ENCODE measurements at regions not wholly inside any gene's neighbourhood (a gene's known extent, or its start where the extent isn't known, plus 50 kb on each side); places are given as distances from the start of the nearest gene placed in this dataset.

- H3K36me3 ChIP-seq (ENCODE audit: insufficient read depth, low read length), result no peaks in the 10 kb centered on the region
- H3K9me3 ChIP-seq (replicated peaks; ENCODE audit: low read length), result no peaks in the 10 kb centered on the region
- no peak overlapping the region for H3K4me2 ChIP-seq (ENCODE audit: low read length)
- H3K9ac ChIP-seq (ENCODE audit: low read depth, low read length), result no peak overlapping the region
- no peaks in the 10 kb centered on the region for H3K4me1 ChIP-seq (ENCODE audit: control insufficient read depth, insufficient read depth, low read length)
- H3K4me3 ChIP-seq (ENCODE audit: low read length), result no peak overlapping the region
- H3K27me3 ChIP-seq (ENCODE audit: control insufficient read depth, insufficient read depth, low read length), result no peaks in the 10 kb centered on the region
These were observed 277.5 kb upstream of the MYOCD start for GRCh38 chr17:12388226-12388625.

- Histone ChIP-seq H3K36me3 (ENCODE audit: insufficient read depth, low read length) (no peaks in the 10 kb centered on the region), H3K9ac (ENCODE audit: low read depth, low read length) (no peak overlapping the region), H3K27me3 (ENCODE audit: control insufficient read depth, insufficient read depth, low read length) (no peaks in the 10 kb centered on the region), H3K4me1 (ENCODE audit: control insufficient read depth, insufficient read depth, low read length) (no peaks in the 10 kb centered on the region), H3K4me3 (ENCODE audit: low read length) (no peak overlapping the region), H3K4me2 (ENCODE audit: low read length) (no peak overlapping the region), H3K9me3 (replicated peaks; ENCODE audit: low read length) (no peaks in the 10 kb centered on the region)
These were observed 276.3 kb upstream of the MYOCD start for GRCh38 chr17:12389421-12389820.

- Histone ChIP-seq H3K27me3 (ENCODE audit: control insufficient read depth, insufficient read depth, low read length) (no peaks in the 10 kb centered on the region), H3K4me1 (ENCODE audit: control insufficient read depth, insufficient read depth, low read length) (no peaks in the 10 kb centered on the region), H3K4me3 (ENCODE audit: low read length) (no peak overlapping the region), H3K36me3 (ENCODE audit: insufficient read depth, low read length) (no peaks in the 10 kb centered on the region), H3K9me3 (replicated peaks; ENCODE audit: low read length) (no peaks in the 10 kb centered on the region), H3K9ac (ENCODE audit: low read depth, low read length) (no peak overlapping the region), H3K4me2 (ENCODE audit: low read length) (no peak overlapping the region)
These were observed 275.1 kb upstream of the MYOCD start for GRCh38 chr17:12390631-12391030.

- Histone ChIP-seq H3K36me3 (ENCODE audit: insufficient read depth, low read length) (no peaks in the 10 kb centered on the region), H3K4me2 (ENCODE audit: low read length) (no peak overlapping the region), H3K27me3 (ENCODE audit: control insufficient read depth, insufficient read depth, low read length) (no peaks in the 10 kb centered on the region), H3K9ac (ENCODE audit: low read depth, low read length) (no peak overlapping the region), H3K4me3 (ENCODE audit: low read length) (no peak overlapping the region), H3K4me1 (ENCODE audit: control insufficient read depth, insufficient read depth, low read length) (no peaks in the 10 kb centered on the region), H3K9me3 (replicated peaks; ENCODE audit: low read length) (no peaks in the 10 kb centered on the region)
These were observed 274.2 kb upstream of the MYOCD start for GRCh38 chr17:12391468-12391867.

GRCh38 chr17:12395733-12396354 lies 269.8 kb upstream of the MYOCD start:
- no peaks in the 10 kb centered on the region for H3K4me1 ChIP-seq (ENCODE audit: control insufficient read depth, insufficient read depth, low read length)
- no peaks in the 10 kb centered on the region for H3K9me3 ChIP-seq (replicated peaks; ENCODE audit: low read length)
- no peak overlapping the region for H3K4me3 ChIP-seq (ENCODE audit: low read length)
- no peak overlapping the region for H3K4me2 ChIP-seq (ENCODE audit: low read length)
- no peaks in the 10 kb centered on the region for H3K27me3 ChIP-seq (ENCODE audit: control insufficient read depth, insufficient read depth, low read length)
- H3K9ac ChIP-seq (ENCODE audit: low read depth, low read length), result no peak overlapping the region
- no peaks in the 10 kb centered on the region for H3K36me3 ChIP-seq (ENCODE audit: insufficient read depth, low read length)

- H3K9me3 ChIP-seq (replicated peaks; ENCODE audit: low read length), result no peaks in the 10 kb centered on the region
- H3K9ac ChIP-seq (ENCODE audit: low read depth, low read length), result no peak overlapping the region
- no peaks in the 10 kb centered on the region for H3K4me1 ChIP-seq (ENCODE audit: control insufficient read depth, insufficient read depth, low read length)
- no peaks in the 10 kb centered on the region for H3K36me3 ChIP-seq (ENCODE audit: insufficient read depth, low read length)
- H3K4me3 ChIP-seq (ENCODE audit: low read length), result no peak overlapping the region
- H3K4me2 ChIP-seq (ENCODE audit: low read length), result no peak overlapping the region
- no peaks in the 10 kb centered on the region for H3K27me3 ChIP-seq (ENCODE audit: control insufficient read depth, insufficient read depth, low read length)
These were observed 267.1 kb upstream of the MYOCD start for GRCh38 chr17:12398441-12399051.

- H3K9ac ChIP-seq (ENCODE audit: low read depth, low read length), result no peak overlapping the region
These were observed 262.6 kb upstream of the MYOCD start for GRCh38 chr17:12402963-12403622.

GRCh38 chr17:12403881-12404398 lies 261.8 kb upstream of the MYOCD start:
- Histone ChIP-seq H3K9me3 (replicated peaks; ENCODE audit: low read length) (no peaks in the 10 kb centered on the region), H3K4me2 (ENCODE audit: low read length) (no peak overlapping the region), H3K27me3 (ENCODE audit: control insufficient read depth, insufficient read depth, low read length) (no peaks in the 10 kb centered on the region), H3K9ac (ENCODE audit: low read depth, low read length) (no peak overlapping the region), H3K36me3 (ENCODE audit: insufficient read depth, low read length) (no peaks in the 10 kb centered on the region), H3K4me1 (ENCODE audit: control insufficient read depth, insufficient read depth, low read length) (no peaks in the 10 kb centered on the region), H3K4me3 (ENCODE audit: low read length) (no peak overlapping the region)

More at GRCh38 chr17:12402963-12403622, 262.6 kb upstream of the MYOCD start:
- Histone ChIP-seq H3K9me3 (replicated peaks; ENCODE audit: low read length) (no peaks in the 10 kb centered on the region), H3K4me1 (ENCODE audit: control insufficient read depth, insufficient read depth, low read length) (no peaks in the 10 kb centered on the region), H3K4me2 (ENCODE audit: low read length) (no peak overlapping the region), H3K36me3 (ENCODE audit: insufficient read depth, low read length) (no peaks in the 10 kb centered on the region), H3K27me3 (ENCODE audit: control insufficient read depth, insufficient read depth, low read length) (no peaks in the 10 kb centered on the region), H3K4me3 (ENCODE audit: low read length) (no peak overlapping the region)

GRCh38 chr17:12406623-12407215 lies 259.0 kb upstream of the MYOCD start:
- H3K27me3 ChIP-seq (ENCODE audit: control insufficient read depth, insufficient read depth, low read length), result no peaks in the 10 kb centered on the region
- H3K9ac ChIP-seq (ENCODE audit: low read depth, low read length), result no peak overlapping the region
- H3K4me3 ChIP-seq (ENCODE audit: low read length), result no peak overlapping the region
- no peak overlapping the region for H3K4me2 ChIP-seq (ENCODE audit: low read length)
- H3K4me1 ChIP-seq (ENCODE audit: control insufficient read depth, insufficient read depth, low read length), result no peaks in the 10 kb centered on the region
- H3K36me3 ChIP-seq (ENCODE audit: insufficient read depth, low read length), result no peaks in the 10 kb centered on the region
- H3K9me3 ChIP-seq (replicated peaks; ENCODE audit: low read length), result no peaks in the 10 kb centered on the region

- Histone ChIP-seq H3K27me3 (ENCODE audit: control insufficient read depth, insufficient read depth, low read length) (no peaks in the 10 kb centered on the region), H3K4me1 (ENCODE audit: control insufficient read depth, insufficient read depth, low read length) (no peaks in the 10 kb centered on the region), H3K36me3 (ENCODE audit: insufficient read depth, low read length) (no peaks in the 10 kb centered on the region), H3K9ac (ENCODE audit: low read depth, low read length) (no peak overlapping the region), H3K4me2 (ENCODE audit: low read length) (no peak overlapping the region), H3K4me3 (ENCODE audit: low read length) (no peak overlapping the region), H3K9me3 (replicated peaks; ENCODE audit: low read length) (no peaks in the 10 kb centered on the region)
These were observed 258.0 kb upstream of the MYOCD start for GRCh38 chr17:12407495-12408252.

GRCh38 chr17:12409082-12409481 lies 256.6 kb upstream of the MYOCD start:
- H3K9me3 ChIP-seq (replicated peaks; ENCODE audit: low read length), result no peaks in the 10 kb centered on the region
- H3K4me3 ChIP-seq (ENCODE audit: low read length), result no peak overlapping the region
- no peak overlapping the region for H3K9ac ChIP-seq (ENCODE audit: low read depth, low read length)
- no peaks in the 10 kb centered on the region for H3K27me3 ChIP-seq (ENCODE audit: control insufficient read depth, insufficient read depth, low read length)
- no peaks in the 10 kb centered on the region for H3K4me1 ChIP-seq (ENCODE audit: control insufficient read depth, insufficient read depth, low read length)
- no peaks in the 10 kb centered on the region for H3K36me3 ChIP-seq (ENCODE audit: insufficient read depth, low read length)
- H3K4me2 ChIP-seq (ENCODE audit: low read length), result no peak overlapping the region
